AG09309 (cell line): ENCODE measurements at regions not wholly inside any gene's neighbourhood (a gene's known extent, or its start where the extent isn't known, plus 50 kb on each side); places are given as distances from the start of the nearest gene placed in this dataset.

Source experiments
- DNase-seq: peaks from one replicate; pipeline ENCODE4 v3.0.0-alpha.2; 2010; ENCODE audit warnings: low read depth
- H3K4me3 ChIP-seq: 2 replicates; pipeline ENCODE4 v1.5.1; 2011; ENCODE audit warnings: mild to moderate bottlenecking, low read depth, low read length, moderate library complexity; ENCODE audit not compliant: control insufficient read depth
- CTCF ChIP-seq: IDR thresholded peaks from 2 replicates; pipeline ENCODE4 v1.5.1; 2011; ENCODE audit warnings: mild to moderate bottlenecking, low read depth, low read length, inconsistent platforms; ENCODE audit not compliant: insufficient read depth, control insufficient read depth; ENCODE audit errors: missing control alignments

- no peak overlapping the region for H3K4me3 ChIP-seq
- no peak for DNase-seq
- TF ChIP-seq CTCF = no peak
Measured at GRCh38 chr4:86536151-86536550, 58.0 kb upstream of the PTPN13 start.

GRCh38 chr4:86542319-86543027 lies 51.6 kb upstream of the PTPN13 start:
- TF ChIP-seq CTCF = no peak
- DNase-seq = no peak
- no peak overlapping the region for H3K4me3 ChIP-seq

- no peak for DNase-seq
- no peak for TF ChIP-seq CTCF
- no peak overlapping the region for H3K4me3 ChIP-seq
Measured at GRCh38 chr4:86543080-86543479, 51.0 kb upstream of the PTPN13 start.

- no peak for TF ChIP-seq CTCF
- no peak for DNase-seq
- H3K4me3 ChIP-seq = no peak overlapping the region
Measured at GRCh38 chr4:86543560-86544309, 50.4 kb upstream of the PTPN13 start.

- DNase-seq = no peak
- TF ChIP-seq CTCF = no peak
- H3K4me3 ChIP-seq = no peak overlapping the region
Measured at GRCh38 chr4:86544310-86544966, 49.7 kb upstream of the PTPN13 start.
